GM19240 (cell line): ENCODE measurements at regions not wholly inside any gene's neighbourhood (a gene's known extent, or its start where the extent isn't known, plus 50 kb on each side); places are given as distances from the start of the nearest gene placed in this dataset.

Experiments
- DNase-seq: peaks from one replicate; pipeline ENCODE4 v3.0.0; 2011; ENCODE audit warnings: low spot score; ENCODE audit not compliant: insufficient read length

DNA sequence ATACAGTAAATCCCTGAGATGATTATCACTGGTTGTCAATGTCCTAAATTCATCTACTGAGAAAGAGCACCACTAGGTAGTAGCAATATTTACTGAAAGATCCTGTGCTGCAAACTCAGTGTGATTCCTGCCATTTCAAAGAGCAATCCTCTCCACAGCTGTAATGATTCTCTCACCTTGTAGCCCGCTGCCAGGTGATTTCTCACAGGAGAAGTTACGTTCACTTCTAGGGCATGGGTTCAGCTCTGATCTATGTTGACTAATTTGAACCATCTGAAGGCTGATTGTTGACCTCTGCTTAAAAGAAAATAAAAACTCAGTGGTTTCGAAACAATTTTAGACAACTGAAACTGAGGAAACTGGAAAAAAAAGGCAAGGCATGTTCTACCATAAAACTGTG is 197.0 kb downstream of the FAT4 start:
- DNase-seq = no peak

DNA sequence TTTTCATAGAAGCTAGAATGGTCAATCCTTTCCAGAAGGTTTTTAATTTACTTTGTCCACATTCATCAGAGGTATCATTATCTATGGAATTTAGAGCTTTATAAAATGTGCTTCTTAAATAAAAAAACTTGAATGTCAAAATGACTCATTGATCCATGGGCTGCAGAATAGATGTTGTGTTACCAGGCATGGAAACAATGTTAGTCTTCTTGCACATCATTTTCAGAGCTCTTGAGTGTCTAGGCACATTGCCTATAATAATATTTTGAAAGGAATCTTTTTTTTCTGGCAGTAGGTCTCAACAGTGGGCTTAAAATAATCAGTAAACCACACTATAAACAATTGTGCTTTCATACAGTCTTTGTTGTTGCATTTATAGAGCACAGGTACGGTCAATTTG is 200.3 kb downstream of the FAT4 start:
- no peak for DNase-seq

DNA sequence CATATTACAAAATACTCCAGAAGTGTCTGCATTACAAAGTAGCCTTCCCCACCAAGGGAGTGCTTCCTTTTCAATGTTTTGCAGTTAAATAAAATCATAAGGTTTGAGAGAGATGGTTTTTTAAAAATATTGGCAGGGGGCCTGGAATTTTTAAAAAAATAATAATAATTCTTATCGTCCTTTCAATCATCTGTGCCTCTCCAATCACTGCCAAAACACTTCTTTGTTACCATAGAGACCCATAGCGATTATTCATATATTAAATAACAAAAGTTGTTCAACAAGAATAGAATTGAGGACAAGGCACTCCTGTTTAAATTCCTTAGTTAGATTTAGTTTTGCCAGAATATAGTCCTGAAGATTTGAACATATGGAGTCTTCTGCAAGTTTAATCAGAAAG is 203.1 kb downstream of the FAT4 start:
- DNase-seq = no peak

DNA sequence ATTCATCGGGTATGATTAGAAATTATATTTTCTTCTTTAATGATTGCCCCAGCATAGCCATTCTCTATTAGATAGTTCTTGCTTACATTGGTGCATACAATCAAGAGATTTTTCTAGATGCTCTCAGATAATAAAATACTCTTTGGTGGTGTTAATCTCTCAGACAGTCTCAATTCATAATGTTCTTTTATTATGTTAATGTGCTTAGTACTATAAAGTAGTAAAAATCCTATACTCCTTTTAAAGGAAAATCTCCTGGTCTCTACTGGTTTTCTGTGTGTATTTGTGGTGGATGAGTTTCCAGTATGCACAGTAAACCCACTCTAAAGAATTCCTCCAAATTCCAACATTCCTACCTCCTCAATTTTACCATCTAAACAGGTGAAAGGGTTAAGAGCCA is 203.5 kb downstream of the FAT4 start:
- DNase-seq = no peak

DNA sequence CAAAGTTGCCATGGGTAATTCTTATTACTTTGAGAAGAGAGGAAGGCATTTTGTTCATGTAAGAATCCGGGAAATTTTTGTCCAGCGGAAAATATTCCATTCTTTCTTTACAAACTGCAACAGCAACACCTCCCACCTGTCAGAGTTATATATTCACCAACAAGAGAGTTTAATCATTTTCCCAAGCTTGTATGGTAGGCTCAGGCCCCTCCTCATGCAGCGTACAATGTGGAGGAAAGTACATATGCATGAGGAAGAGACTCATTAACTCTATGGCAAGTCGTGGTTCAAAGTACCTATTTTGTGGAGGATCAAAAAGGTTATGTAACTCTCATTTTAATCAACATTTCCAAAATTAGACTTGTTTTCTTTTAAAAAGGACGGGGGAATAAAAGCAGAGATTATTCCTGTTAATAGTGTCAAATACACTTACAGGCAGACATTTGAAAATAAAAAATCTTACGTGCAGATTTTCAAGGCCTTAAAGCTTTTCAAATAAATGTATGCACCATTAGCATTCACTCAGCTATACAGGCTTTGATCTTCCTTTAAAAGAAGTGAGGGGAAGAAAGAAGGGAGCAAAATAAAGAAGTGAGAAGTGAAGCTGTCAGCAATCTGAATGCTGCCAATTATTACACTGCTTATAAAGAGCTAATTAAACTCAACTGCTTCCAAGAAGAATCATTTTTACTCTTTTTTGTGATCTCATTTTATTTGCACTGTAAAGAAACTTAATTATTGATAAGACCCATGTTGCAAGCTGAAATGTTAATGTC is 204.8 kb downstream of the FAT4 start:
- DNase-seq = no peak

DNA sequence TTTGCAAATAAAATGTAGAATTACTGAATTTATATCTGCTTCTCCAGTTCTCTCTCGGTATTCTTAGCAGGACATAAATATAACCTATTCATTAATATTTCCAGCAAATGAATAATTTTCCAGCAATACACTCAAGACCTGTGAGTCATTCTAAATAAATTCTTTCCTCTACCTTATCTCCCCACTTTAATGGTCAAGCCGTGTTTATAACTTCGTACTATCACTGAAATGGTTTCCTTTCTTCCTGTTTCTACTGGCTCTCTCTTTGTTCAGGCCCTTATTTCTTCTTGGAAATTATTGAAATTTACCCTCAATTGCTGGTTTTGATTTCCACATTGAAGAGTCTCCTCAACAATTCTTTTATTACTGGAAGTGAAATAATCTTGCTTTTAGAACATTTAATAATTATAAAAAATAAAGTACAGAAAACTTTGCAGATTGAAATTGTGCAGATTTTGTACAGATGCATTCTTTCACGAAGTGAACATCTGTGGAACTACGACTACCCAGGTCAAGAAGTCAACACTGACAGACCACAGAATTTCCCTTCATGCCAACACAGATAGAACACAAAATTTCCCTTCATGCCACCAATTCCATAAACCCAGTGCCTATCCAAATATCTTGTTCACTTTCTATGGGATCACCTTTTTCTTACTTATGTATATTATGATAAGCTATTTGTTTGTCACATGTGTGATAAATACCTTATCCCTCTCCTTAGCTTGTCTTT is 205.7 kb downstream of the FAT4 start:
- no peak for DNase-seq

DNA sequence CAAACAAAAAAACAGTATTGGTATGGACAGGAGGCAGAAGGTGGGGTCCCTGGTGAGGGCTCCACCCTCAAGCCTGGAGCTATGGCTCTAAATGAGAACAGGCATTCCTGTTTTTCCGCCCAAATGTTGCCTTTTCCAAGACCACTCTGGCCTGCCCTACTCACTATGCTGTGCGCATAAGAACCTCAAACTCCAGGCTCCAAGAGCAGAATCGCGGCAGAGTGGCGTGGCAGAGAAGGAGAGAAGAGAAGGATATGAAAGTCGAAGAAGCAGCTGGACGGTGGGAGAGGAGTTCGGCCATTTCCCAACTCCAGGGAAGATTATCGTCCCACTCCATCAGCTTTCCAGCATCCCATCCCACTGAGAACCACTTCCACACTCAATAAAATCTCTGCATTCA is 207.8 kb downstream of the FAT4 start:
- DNase-seq = no peak

DNA sequence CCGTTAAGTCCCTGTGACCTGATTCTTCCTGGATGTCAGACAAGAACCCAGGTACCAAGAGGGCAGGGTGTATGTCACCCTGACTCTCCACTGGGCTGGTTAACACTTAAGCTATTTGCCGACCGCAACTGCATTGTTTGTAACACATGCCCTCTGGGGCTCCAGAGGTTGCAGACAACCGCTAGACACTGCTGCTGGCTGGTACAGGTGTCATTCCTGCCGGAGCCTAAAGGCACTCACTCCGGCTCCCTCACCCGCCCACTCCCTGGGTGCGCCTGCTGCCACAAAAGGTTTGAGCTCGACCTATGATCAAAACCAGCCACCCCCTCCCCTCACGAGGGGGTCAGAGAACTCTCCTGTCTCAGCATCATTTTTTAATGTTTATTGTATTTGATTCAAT is 208.2 kb downstream of the FAT4 start:
- no peak for DNase-seq

DNA sequence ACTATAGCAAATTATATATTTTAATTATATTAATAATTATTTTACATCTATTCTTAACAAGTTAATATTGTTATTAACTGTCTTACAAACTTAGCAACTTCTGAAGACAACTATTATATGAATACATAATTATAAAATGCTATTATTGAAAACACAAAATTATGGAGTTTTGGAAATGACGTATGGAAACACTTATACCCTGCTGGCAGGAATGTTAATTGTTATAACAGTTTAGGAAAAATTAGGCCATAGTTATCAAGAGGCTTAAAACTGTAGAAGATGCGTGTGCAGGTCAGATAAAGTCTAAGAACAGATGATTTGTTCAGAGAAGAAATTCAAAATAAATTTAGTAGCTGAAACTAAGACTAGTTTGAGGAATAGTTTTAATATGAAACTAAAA is 211.7 kb downstream of the FAT4 start:
- DNase-seq = no peak

DNA sequence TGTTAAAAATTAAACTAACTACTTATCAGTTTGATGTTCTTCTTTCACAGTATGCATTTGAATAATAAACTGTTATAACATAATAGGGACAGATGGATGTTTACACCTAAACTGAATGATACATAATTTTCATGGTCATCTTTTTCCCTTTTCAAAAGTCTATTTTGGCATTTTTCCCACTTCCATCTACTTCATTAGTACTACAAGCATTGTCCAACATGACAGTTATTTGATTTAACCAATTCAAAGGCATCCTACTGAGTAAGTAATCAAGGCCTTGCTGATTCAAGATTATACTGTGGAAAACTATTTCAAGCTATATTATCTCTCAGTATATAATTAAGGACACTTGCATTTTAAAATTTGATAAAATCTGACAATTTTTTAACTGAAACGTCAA is 212.9 kb downstream of the FAT4 start:
- no peak for DNase-seq

DNA sequence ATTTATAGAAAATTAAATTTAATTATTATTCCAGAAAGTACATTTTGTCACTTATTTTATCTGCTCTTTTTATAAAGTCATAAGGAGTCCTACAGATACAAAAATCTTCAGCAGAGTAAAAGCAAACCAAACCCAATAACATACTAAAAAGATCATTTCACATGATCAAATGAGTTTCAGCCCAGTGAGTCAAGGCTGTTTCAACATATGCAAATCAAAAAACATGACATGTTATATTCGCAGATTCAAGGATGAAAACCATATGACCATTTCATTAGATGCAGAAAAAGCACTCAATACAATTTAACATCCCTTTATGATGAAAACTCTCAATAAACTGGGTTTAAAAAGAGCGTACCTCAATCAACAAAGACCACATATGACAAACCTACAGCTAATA is 214.3 kb downstream of the FAT4 start:
- DNase-seq = no peak

DNA sequence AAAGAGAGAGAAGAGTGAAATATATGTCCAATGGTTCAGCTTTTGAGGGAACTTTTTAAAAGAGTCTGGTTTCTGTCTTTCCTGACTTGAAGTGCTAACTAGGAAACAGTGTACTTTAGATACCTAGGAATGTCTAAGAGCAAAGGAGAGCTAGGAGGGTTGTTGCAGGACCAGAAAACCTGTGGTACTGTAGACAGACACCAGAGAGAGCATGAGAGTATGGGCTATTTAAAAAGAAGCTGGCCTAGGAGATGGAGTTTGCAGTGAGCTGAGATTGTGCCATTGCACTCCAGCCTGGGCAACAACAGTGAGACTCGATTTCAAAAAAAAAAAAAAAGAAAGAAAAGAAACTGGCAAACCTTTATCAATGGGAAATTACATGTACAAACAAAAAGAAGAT is 223.9 kb downstream of the FAT4 start:
- no peak for DNase-seq

DNA sequence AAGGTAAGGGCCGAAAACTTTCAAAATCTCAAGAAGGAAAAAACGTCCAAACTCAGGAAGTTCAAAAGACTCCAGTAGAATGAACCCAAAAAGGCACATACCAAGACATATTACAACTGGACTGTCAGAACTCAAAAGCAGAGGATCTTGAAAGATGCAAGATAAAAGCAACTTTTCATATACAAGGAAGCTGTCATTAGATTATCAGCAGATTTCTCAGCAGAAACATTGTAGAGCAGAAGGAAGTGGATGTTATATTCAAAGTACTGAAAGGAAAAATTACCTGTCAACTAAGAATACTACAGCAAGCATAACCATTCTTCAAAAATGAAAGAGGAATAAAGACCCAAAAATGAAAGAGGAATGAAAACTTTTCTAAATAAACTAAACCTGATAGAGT is 224.9 kb downstream of the FAT4 start:
- DNase-seq = no peak

DNA sequence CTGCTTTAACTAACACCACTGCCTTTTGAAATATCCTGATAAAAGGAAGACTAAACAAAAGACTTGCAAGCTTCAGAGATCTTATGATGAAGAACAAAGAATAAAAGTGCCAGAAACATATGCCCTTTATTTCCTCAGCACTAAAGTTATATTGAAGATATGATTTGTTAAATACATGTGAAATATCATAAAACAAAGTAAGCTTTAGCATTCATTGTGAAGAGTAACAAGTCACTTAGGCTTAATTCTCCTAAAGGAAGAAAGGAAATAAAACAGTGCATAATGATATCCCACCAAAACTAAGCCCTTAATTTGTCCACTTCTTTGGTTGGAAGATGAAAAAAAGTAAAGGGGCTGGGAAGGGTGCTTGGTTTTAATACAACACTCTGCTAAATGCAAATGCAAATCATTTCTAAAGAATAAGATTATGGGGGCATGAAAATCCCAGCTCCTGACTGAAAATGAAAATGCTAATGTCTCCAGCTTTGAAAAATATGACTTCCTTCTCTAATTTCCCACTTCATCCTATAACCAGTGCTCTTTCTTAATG is 227.2 kb downstream of the FAT4 start:
- no peak for DNase-seq

DNA sequence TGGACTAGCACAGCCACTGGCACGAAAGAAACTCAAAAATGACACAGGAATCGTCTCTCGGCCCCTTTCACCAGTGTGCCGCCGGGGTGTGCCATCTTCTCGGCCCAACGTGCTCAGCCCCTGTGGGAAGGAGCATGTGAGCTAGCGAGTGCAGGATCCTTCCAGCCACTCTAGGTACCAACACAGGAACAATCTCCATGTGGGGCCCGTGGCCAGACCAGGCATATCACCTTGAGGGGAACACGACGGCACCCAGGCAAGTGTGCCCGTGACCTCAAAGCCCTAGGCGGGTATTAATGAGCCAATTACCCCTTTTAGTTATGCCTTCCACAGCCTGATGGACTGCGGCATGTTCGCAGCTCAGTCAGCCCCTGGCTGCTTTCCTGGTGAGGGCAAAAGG is 231.5 kb downstream of the FAT4 start:
- DNase-seq = no peak

DNA sequence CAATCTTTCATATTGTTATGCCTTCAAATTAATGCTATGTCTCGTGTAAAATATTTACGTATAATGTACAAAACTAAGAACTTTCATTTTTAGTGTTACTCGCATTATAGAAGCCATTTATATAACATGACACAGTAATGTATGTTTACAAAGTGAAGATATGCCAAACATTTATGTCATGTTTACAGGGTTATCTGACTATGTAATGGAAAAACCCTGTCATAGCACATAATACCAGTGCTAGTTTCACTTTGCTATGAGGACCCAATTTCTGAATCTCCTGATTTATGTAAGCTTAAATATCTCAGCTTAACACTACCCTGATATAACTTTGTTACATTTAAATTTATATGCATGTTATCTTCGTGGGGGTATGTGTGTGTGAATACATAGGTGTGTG is 233.1 kb downstream of the FAT4 start:
- DNase-seq = no peak

DNA sequence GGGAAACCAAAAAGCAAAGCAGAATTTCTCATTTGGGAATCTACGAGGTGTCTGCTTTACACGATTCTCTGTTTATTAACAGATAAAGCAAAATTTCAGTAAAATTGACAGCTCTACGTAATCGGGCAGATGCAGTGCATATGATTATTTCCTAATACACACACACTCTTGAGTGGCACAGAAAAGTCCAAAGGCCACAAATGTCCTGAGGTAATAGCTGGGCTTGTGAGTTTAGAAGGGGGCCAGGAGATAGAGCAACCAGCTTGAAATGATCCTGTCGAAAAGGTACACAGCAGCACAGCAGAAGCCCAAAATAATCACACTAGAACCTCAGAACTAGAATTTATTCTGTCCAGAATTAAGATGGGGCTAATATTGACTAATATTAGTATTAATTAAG is 236.0 kb downstream of the FAT4 start:
- DNase-seq = no peak

DNA sequence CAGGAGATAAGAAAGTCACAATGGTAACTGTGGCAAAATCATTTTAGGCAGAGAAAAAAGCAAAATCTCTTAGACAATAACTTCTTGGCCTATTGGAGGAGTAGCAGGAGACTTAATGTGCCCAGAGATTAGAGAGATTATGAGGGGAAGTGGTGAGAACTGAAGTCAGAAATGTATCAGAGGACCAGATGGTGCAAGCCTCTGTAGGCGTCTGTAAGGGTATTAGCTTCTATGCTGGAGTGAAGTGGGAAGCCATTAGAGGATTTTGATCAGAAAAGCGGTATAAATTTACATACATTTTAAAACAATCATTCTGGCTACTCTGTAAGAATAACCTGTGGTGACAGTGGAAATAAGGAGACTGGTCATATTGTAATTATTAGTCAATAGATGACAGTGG is 236.7 kb downstream of the FAT4 start:
- DNase-seq = no peak

DNA sequence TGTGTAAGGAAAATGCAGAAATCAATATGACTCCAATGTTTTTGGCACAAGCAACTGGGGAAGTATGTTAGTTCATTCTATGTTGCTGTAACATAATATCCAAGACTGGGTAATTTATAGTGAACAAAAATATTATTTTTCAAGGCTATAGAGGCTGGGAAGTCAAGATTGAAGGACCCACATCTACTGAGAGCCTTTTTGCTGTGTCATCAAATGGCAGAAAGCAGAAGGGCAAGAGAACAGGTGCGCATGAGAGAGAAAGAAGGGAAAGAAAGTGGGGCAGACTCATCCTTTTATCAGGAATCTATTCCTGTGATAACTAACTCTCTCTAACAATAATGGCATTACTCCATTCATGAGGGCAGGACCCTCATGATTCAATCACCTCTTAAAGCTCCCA is 237.2 kb downstream of the FAT4 start:
- DNase-seq = no peak

DNA sequence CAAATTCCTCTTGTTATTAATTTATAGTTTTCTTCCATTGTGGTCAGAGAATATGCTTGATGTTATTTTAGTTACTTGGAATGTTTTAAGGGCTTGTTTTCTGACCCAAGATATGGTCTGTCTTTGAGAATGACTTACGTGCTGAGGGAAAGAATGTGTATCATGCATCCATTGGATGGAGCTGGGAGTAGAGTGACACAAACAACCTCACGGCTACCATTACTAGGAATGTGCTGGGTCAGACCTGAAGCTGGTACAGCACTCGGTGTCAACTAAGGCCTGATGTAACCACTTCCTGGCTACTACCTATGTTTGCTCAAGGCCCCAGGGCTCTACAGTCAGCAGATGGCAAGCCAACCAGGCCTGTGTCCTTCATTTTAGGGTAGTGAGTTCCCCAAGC is 257.8 kb downstream of the FAT4 start:
- DNase-seq = no peak

DNA sequence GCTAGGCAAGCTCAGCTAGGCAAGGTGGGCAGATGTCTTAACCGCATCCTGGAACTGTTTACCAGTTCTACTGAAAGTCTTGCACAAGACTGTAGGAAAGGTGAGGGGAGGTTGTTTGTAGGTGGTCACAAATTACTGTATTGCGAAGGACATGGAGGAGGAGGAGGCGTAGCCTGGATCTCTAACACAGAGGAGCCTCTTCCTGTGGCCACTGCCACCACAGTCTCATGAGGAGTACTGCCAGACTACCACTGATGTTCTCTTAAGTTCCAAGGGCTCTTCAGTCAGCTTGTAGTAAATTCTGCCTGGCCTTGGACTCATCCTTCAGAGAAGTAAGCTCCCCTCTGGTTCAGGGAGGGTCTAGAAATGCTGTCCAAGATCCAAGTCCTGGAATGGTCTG is 258.6 kb downstream of the FAT4 start:
- DNase-seq = no peak

DNA sequence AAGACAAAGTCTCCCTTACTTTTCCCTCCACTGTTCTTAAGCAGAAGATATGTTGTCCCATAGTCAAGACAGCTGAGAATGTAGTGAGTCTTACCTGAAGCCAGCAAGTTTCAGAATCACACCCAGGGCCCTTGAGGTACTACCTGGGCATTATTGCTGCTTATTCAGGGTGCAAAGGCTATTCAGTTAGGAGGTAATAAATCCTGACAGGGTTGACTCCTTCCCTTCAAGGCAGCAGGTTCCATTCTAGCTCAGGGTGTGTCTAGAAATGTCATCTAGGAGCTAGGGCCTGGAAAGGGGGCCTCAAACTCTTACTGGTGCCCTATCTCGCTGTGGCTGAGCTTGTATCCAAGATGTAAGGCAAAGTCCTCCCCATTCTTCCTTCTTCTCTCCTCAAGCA is 259.0 kb downstream of the FAT4 start:
- no peak for DNase-seq

DNA sequence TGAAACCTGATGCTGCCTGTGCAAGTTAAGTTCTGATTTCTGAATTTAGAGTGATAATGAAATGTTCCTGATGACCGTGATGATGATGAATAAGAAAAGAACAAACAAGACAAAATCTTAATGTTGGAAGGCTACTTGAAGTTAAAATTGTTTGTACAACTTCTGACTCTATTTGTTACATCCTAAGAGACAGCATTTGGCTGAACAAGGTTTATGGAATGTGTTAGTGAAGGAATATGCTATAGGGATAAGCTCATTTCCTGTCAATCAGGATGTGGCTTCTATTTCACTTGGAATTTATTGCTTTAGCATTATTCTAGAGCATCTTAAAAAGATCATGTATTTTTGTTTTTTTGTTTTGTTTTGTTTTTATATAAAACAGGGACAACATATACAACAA is 267.5 kb downstream of the FAT4 start:
- no peak for DNase-seq
